ENCODE measurements at regions not wholly inside any gene's neighbourhood (a gene's known extent, or its start where the extent isn't known, plus 50 kb on each side); places are given as distances from the start of the nearest gene placed in this dataset.

- DNase-seq (ENCODE audit: low read depth, low spot score), result no peak
- H3K9me3 ChIP-seq (ENCODE audit: control insufficient read depth, insufficient read depth, low read length), result no peaks in the 10 kb centered on the region
- no peaks in the 10 kb centered on the region for H3K27me3 ChIP-seq (ENCODE audit: control insufficient read depth, insufficient read depth, low read length)
- H3K27ac ChIP-seq (ENCODE audit: low read depth, low read length), result no peak overlapping the region
- no peak overlapping the region for H3K4me3 ChIP-seq (ENCODE audit: low read depth, low read length)
- no peak for TF ChIP-seq CTCF (IDR thresholded peaks at IDR 0.05; ENCODE audit: low read depth, low read length)
- POLR2A ChIA-PET, result no interaction called here
- CTCF ChIA-PET, result interaction anchor here (0.6 to 3.8 kb wide), 5 partner anchors 30 to 947 kb away, joined by 3 to 44 read pairs (median 11); no protein-coding TSS in a partner anchor
These were observed 191.1 kb downstream of the MAP2K6 start for GRCh38 chr17:69605571-69605970.

GRCh38 chr17:69606142-69606800 is 191.8 kb downstream of the MAP2K6 start:
- no peak overlapping the region for H3K27ac ChIP-seq (ENCODE audit: low read depth, low read length)
- no peak for DNase-seq (ENCODE audit: low read depth, low spot score)
- H3K27me3 ChIP-seq (ENCODE audit: control insufficient read depth, insufficient read depth, low read length), result no peaks in the 10 kb centered on the region
- no peak overlapping the region for H3K4me3 ChIP-seq (ENCODE audit: low read depth, low read length)
- no peaks in the 10 kb centered on the region for H3K9me3 ChIP-seq (ENCODE audit: control insufficient read depth, insufficient read depth, low read length)
- POLR2A ChIA-PET, result interaction anchor here (3.1 kb wide), 1 partner anchor 13 kb away, joined by 32 read pairs; no protein-coding TSS in a partner anchor
- CTCF ChIA-PET, result interaction anchor here (0.6 to 5.2 kb wide), 63 partner anchors 10 to 947 kb away, joined by 3 to 103 read pairs (median 5); partner anchors contain the start of gene KCNJ2
- TF ChIP-seq CTCF (IDR thresholded peaks at IDR 0.05; ENCODE audit: low read depth, low read length), result no peak

- Histone ChIP-seq H3K27ac (ENCODE audit: low read depth, low read length) (peak overlapping the region; percentile 40), H3K9me3 (ENCODE audit: control insufficient read depth, insufficient read depth, low read length) (no peaks in the 10 kb centered on the region), H3K27me3 (ENCODE audit: control insufficient read depth, insufficient read depth, low read length) (no peaks in the 10 kb centered on the region), H3K4me3 (ENCODE audit: low read depth, low read length) (no peak overlapping the region)
- ChIA-PET CTCF (interaction anchor here (0.5 to 5.2 kb wide), 74 partner anchors 10 to 946 kb away, joined by 3 to 103 read pairs (median 4); partner anchors contain the start of gene KCNJ2), POLR2A (interaction anchor here (0.7 to 3.1 kb wide), 7 partner anchors 14 to 154 kb away, joined by 3 to 32 read pairs (median 4); no protein-coding TSS in a partner anchor)
- peak; percentile 71 for DNase-seq (ENCODE audit: low read depth, low spot score)
- peak; percentile 89 for TF ChIP-seq CTCF (IDR thresholded peaks at IDR 0.05; ENCODE audit: low read depth, low read length)
These were observed 192.8 kb downstream of the MAP2K6 start for GRCh38 chr17:69607162-69607834.

- no peak for TF ChIP-seq CTCF (IDR thresholded peaks at IDR 0.05; ENCODE audit: low read depth, low read length)
- H3K4me3 ChIP-seq (ENCODE audit: low read depth, low read length), result no peak overlapping the region
- no peaks in the 10 kb centered on the region for H3K9me3 ChIP-seq (ENCODE audit: control insufficient read depth, insufficient read depth, low read length)
- no peak for DNase-seq (ENCODE audit: low read depth, low spot score)
- peak overlapping the region; percentile 95 for H3K27ac ChIP-seq (ENCODE audit: low read depth, low read length)
- ChIA-PET POLR2A (interaction anchor here (1.0 to 3.1 kb wide), 10 partner anchors 15 to 561 kb away, joined by 3 to 32 read pairs (median 8); partner anchors contain the start of gene KCNJ2), CTCF (interaction anchor here (0.7 to 5.2 kb wide), 43 partner anchors 10 to 945 kb away, joined by 3 to 103 read pairs (median 7); partner anchors contain the start of gene KCNJ2)
- no peaks in the 10 kb centered on the region for H3K27me3 ChIP-seq (ENCODE audit: control insufficient read depth, insufficient read depth, low read length)
These were observed 193.6 kb downstream of the MAP2K6 start for GRCh38 chr17:69608141-69608540.

All from AG04450 (cell line).